Renal cortex interstitium (tissue), 11 donors: ENCODE measurements at regions not wholly inside any gene's neighbourhood (a gene's known extent, or its start where the extent isn't known, plus 50 kb on each side); places are given as distances from the start of the nearest gene placed in this dataset.
A peak's percentile ranks its signal among the peaks of the same experiment; 100 is the strongest.

Experiments
- DNase-seq, 11 donors: peaks; one replicate each; pipeline ENCODE4 v3.0.0-alpha.2; 2013; ENCODE audit warnings: low read depth in 9 of 11, low spot score in 4 of 11; ENCODE audit errors: extremely low read depth in 1 of 11

DNA sequence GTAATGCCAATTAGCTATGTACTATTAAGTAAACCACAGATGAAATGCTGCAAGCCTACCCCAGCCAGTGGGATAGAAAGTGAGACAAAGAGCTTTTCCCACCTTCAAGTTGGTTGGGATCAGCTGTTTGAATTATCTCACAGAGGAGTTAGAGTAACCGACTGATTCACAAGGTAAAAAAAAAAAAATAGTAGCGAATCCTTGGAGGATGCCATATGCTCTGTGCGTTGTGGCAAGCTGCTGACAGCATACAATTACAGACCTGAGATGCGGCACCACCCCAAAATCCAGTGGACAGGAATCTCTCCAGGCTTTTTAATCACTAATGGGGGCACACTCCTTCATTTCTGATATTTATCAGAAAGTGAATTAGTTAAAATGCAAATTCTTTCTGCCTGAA lies 157.0 kb upstream of the RMST start:
- no peak for DNase-seq

DNA sequence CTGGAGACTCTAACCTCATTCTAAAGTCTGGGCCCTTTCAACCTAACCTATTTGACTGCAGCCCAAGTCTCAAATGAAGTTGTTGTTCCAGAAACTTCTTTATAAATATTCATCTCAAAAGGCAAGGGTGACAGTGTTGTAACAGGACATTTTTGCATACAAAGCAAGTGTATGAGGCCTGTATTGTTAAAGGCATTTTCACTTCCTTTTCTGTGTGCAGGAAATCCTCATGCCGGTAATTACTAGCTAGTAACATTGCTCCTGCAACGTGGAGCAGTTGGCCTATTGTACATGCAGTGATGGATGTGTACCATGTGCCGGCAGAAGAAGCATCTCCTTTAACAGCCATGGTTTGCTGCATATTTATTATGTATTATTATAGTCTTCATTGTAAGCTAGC lies 156.5 kb upstream of the RMST start:
- DNase-seq = no peak

DNA sequence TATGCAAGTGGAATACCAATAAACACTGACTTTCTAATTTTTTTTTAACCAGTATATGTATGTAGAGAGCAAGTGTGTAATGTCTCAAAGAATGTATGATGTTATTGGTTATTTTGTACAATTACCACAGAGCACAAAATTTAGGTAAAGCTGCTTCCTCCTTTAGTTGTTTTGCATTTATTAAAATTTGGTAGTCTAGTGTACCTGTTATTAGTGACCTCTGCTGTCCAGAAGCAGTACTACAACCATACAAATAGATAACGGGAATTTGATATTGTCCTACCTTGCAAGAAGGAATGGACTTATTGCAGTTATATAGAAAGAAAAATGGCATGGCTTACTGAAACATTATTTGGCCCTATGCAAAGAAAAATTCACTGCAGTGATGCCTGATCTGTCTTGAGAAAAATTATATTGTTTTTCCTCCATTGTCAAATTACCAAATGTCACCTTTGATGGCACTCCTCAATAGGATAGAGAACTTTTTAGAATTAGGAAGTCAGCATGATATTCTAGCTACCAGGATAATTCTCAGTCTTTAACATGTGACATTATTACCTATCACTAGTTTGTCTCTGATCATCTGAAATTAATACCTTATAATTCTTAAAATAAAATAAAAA lies 153.9 kb upstream of the RMST start:
- peak in 10 of 11 donors; percentile 20 to 52 (median 33) for DNase-seq

DNA sequence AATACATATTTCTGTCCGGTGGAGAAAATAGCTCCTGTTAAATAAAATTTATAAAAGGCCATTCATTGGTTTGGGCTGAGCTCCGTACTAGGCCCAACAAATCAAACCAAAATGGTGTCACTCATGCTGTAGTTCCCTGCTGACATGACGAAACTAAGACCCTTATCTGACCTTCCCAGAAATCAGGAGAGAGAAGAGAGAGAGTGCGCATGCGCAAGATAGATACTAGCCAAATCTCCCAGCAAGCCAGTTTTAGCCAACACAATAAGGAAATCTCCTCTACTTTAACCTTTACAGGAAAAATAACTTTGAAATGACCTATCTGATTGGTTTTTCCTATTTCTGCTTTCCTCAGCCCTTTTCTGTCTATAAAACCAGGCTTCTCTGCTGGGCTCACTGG lies 152.7 kb upstream of the RMST start:
- DNase-seq = no peak

DNA sequence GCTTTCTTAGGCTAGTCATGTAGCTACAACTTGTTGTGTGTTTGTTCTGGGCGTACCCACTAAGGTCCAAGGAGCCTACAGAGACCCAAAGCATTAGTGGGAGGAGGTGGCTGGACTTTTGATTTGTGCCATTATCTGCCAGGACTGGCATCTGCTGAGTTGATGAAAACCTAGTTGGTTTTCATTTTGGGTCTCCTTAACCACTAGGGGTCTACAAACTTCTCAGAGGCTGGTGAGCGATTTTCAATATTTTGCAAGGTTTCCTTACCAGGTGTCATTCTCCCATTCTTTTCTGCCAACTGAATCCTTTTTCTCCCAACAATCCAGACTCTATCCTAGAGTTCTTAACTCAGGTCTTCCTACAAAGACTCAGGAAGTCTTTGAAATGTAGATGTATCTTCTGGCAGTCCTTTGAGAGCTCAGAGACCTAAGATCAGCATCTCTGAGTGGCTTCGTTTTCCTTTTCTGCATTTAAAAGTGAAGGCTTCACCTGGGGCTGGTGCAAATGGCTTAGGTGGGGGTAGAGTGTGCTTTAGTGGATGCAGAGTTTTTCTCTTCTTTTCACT lies 150.0 kb upstream of the RMST start:
- DNase-seq = no peak

DNA sequence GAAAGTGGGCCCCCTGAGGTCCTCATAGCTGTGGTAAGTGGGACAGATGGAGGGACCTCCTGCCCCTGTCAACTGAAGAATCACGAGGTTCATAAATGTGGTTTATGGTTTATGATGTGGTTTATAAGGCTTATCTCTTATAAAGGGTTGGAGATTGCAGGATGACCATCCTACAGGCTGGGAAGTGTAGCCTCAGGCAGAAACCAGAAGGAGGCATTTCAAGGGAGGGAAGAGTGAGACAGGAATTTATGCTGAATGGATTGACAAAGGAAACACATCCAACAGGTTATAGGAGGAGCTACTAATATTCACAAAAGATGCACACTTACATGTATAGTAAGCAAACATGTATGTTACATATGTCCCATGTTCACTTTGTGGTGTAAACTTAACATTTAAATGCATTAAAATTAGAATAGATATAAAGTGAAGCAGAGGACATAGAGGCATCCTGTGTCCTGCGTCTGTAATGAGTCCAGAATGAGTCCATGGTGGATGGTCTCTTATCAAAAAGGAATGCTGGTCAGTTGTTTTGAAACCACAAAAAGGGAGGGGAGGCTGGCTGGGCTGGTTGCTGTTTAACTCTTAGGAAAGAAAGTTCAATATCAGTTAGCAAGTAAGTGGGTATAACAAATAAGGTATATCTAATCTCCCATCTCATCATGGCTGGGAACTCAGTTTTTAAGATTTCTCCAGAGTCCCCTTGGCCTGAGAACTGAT lies 149.0 kb upstream of the RMST start:
- DNase-seq = no peak

DNA sequence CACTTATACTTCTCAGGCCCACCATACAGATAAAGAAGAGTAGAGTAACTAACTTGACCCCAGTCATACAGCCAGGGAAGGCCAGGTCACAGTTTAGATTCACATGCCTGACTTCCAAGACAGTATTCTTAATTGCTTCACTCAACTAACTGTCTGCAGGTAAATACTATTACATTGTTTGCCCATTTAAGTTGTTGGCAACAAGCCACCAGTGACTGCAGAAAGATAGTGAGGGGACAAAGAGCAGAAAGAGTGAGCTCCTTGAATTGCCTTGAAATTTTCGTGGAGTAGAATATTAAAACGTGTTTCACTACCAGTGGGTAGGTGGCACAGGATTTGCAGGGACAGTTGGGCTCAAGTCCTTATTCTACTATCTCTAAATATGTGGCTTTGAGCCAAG lies 146.3 kb upstream of the RMST start:
- DNase-seq = no peak

DNA sequence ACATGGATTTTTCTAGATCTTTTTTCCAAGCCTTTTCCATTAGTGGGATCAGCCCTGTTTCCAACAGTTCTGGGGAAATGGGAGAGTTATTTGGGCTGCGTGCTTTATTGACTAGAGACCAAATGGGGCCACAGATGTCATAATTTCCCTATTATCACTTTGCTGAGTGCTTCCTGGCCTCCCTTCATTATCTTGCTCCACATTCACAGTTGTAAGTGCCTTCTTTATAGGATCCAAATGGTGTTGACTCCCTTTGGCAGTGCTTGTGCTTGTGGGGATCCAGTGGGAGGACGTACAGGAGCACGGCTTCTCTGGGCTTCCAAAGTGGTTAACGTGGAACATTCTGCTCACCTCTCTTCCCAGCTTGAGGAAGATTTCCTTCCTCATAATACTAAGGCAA lies 141.0 kb upstream of the RMST start:
- DNase-seq = no peak

DNA sequence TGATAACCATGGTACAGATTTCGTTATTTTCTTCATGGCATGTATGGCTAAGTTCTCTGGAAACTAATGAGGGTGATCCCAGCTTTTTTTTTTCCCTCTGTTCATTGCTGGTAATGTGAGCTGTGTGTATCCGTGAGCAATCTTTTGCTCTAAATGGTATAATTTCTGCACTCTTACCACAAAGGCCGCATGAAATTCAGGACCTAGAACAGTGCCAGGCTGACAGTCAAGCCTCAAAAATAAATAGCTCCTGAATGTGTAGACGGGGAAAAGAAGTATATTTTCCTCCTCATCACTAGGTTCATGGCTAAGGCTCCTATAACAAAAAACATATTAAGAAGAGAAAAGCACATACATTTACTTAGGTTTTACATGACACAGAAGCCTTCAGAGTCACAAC lies 140.2 kb upstream of the RMST start:
- DNase-seq = no peak

DNA sequence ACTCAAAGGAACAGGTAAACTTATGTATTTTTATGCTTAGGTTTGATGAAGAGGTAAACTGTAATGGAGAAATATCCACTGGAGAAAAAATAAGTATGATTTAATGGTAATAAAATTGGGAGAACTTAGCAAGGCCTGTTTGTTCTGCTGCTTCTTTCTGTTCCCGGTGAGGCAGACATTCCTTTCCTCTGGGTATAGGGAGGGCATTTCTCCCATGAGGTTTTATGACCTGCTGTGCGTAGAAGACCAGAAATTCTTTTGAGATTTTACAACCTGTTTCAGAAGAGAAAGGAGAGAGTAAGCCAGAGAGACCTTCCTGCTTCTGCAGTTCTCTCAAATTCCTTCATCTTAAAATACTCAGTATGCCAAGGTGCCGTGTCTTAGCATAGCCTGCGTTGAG lies 139.4 kb upstream of the RMST start:
- DNase-seq = no peak

DNA sequence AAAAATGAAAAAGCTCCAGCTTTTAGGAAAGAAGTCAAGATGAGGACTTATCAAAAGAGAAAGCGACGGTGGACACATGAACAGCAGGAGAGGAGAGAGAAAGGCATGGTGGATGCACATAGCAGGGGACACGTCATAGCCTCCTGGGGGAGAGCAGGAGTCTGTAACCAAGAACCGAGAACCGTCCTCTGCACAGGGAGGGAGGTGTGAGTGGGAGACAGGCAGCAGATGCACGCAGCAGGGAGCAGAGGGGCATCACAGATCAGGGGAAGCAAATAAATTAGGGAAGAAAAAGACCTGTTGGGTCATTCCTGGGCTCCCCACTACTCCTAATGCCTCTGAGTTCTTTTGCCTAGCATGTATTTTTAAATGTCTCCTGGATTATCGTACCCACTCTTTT lies 138.1 kb upstream of the RMST start:
- no peak for DNase-seq

DNA sequence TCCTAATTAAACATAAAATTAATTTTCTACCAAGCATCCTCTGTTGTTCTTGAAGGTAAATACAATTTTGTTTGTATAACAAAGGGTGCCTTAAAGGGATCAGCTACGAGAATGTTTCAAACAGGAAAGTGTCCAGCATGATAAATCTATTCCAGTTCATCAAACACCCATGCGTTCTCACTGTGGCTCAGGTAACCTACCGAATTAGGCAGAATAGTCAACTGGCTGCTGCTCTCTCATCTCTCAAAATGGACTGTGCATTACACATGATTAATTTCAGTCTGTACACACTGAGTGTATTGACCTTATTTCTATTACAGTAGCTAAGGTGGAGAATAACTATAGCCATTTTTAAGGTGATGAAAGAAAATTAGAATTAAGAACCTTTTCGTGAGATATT lies 127.5 kb upstream of the RMST start:
- no peak for DNase-seq

DNA sequence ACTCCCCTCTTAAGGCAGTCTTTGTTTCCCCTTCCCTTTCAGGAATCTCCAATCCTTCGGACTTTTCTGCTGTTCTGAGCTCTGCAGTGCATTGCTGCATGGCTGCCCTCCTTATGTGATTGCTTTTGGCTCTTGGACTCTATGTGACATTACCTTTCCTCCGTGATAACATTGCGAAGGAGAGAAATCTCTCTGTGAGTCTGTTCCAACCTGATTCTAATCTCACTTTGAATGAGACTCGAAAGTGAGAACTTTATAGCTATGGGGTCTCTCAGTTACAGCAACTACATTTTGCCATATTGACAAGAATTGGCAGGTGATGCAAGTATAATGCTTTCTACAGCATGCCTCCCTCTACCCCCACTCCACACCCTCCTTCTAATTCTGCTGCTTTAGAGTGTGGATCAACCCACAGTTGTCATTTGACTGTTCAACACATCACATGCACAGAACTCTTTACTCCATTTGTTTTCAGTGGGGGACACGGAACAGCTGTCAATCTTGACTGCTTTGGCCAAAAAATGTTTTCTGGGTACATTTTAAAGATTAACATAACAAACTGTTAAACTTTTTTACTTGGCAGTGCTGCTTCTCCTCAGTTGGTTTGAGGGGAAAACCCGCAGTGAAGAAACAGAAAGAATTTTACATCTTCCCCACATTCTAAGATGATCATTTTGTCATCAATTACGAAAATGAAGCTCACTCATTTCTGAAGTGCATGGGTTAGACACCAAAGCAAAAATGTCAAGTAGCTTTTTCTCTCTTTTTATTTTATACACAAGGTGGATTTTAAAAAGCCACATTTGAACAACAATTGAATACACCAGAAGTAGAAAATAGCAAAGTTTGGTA lies 125.5 kb upstream of the RMST start:
- DNase-seq = no peak

DNA sequence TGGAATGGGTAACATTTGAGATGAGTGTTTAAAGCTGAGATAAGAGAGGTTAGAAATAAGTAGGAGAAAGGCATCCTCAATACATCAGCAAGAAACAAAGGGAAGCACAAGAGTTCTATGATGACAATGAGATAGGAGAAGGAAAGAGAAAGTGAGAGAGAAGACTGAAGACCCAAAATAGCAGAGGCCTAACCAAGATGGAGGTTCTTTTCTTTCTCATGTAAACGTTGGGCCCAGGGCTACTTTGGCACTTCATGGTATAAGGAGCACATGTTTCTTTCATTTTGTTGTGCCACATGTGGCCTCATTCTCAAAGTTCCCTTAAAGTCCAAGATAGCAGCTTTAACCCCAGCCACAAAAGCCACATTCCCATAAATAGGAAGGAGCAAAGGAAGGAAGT lies 120.5 kb upstream of the RMST start:
- no peak for DNase-seq

DNA sequence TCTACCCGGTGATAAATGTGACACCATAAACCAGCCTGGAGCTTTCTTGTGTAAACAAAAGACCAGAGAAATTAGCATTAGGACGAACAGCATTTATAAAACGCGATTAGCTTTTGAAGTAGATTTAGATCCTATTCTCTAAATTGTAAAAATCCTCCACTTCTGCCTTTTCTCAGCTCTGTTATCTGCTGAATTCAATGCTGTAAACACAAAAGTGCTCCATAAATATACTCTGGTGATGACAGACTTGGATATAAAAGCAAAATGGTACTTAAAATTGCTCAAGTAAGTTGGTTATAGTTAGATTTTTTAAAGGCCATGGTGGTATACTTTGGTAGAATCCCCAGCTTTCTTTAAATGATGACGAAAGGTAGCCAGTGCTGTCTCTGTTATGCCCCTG lies 114.6 kb upstream of the RMST start:
- no peak for DNase-seq

DNA sequence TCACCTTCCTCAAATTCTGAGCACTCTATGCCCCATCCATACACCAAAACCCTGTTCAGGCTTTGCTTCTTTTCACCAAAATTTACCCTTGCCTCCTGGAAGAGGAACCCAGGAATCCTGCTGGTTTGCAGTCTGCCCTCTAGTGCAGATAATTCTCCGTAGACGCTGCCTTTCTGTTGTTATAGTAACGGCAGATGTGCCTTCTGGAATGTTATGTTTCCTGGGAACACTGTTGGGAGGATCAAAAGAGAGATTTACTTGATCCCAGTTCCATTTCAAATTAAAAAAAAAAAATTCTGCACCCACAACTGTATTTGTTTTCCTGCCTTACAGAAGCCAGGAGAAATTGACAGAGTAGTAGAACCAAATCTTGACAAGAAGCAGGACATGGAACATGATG lies 104.2 kb upstream of the RMST start:
- no peak for DNase-seq

DNA sequence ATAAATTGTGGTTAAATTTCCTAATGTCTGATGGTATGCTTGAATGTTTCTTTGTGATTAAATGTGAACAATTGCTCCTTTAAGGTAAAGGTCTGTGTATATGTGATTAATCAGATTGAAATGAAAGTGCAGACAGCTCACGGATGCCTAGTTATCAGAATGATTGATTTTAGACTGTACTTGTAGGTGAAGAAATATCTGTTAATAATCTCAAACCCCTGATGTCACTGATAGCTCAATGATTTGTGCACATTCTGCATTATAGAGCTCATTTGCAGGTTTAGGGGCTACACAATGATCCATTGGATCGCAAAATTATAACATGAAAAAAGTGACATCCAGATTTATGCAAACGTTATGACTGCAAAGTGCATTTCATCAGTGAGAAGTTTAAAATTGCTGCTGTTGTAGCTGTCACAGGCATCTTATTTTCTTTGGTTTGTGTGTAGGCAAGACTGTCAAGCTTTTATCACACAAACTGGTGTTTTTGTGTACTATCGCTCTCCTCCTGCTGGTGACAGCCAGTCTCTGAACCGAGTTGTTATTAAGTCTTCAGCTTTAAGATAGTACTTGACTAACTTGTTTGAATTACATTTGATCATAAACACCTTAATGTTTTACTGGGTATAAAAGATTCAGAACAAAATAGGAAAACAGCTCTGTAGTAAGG lies 103.4 kb upstream of the RMST start:
- DNase-seq = no peak

DNA sequence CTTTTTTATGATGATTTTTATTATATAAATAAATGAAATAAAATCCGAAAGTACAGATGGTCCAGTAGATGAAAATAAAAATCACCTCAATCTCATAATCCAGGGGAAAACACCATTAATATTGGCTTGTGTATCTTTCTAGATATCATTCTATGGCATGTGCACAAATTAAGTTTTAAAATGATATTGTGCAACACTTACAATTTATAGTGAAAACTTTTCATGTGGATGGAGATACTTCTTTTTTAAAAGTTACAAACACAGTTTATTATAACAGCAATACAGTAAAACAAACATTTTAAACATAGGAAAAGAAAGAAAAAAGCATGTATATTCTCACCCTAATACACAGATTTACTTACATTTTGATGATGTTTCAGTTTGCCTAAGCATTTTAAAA lies 98.9 kb upstream of the RMST start:
- no peak for DNase-seq

DNA sequence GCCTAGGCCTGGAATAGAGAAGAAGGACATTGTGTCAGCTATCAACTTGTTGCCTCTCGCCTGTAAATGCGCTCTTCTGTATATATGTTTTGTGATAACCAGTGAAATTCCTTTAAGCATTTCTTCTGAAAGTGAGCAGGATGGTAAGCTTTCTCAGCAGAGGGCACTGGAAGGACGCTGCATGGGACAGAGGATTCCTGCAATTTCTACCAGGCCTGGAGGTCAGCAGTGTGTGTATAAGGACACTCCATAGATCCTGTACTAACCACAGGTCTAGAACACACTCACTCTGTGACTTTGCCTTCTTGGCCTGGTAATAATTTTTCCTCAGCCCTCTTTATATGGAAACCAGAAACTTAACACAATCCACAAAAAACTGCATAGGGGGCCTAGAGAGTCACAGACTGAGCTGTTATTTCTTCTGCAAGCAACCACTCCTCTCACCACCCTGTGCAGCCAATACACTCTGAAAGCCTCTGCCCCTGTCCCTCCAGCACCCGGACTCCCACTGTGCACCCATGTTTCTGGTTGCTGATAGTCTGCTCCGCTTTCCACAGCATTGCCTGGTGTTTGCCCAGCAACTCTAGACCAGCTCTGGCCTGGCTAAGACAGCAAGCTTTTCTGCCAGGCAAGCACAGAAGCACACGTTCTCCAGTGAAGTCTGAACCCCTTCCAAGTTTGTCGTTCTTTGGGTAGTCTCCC lies 94.0 kb upstream of the RMST start:
- no peak for DNase-seq
